ENCODE measurements at regions not wholly inside any gene's neighbourhood (a gene's known extent, or its start where the extent isn't known, plus 50 kb on each side); places are given as distances from the start of the nearest gene placed in this dataset.
"Not testable (repeated sequence)": the region's sequence is repeated elsewhere in the genome, so short reads cannot be mapped to it uniquely, and the experiment has no call there.

- DNase-seq (ENCODE audit: low read depth in 2 of 2) = not testable (repeated sequence)
These were observed 86.4 kb upstream of the LCORL start for GRCh38 chr4:18107848-18108528.

GRCh38 chr4:18106620-18107019, 85.1 kb upstream of the LCORL start:
- peak in 1 of 2 donors; percentile 69 for DNase-seq (ENCODE audit: low read depth in 2 of 2)

- peak in 1 of 2 donors; percentile 58 for DNase-seq (ENCODE audit: low read depth in 2 of 2)
These were observed 83.8 kb upstream of the LCORL start for GRCh38 chr4:18105030-18106011.

- DNase-seq (ENCODE audit: low read depth in 2 of 2) = no peak
These were observed 82.5 kb upstream of the LCORL start for GRCh38 chr4:18103876-18104605.

GRCh38 chr4:18100657-18101056, 79.1 kb upstream of the LCORL start:
- DNase-seq (ENCODE audit: low read depth in 2 of 2) = no peak

GRCh38 chr4:18090447-18090846, 68.9 kb upstream of the LCORL start:
- not testable (repeated sequence) for DNase-seq (ENCODE audit: low read depth in 2 of 2)

- no peak for DNase-seq (ENCODE audit: low read depth in 2 of 2)
These were observed 60.7 kb upstream of the LCORL start for GRCh38 chr4:18082236-18082635.

GRCh38 chr4:18081708-18082107, 60.2 kb upstream of the LCORL start:
- DNase-seq (ENCODE audit: low read depth in 2 of 2) = no peak

- peak in 1 of 2 donors; percentile 11 for DNase-seq (ENCODE audit: low read depth in 2 of 2)
These were observed 56.3 kb upstream of the LCORL start for GRCh38 chr4:18077808-18078207.

GRCh38 chr4:18075823-18076433, 54.4 kb upstream of the LCORL start:
- peak in 1 of 2 donors; percentile 70 for DNase-seq (ENCODE audit: low read depth in 2 of 2)

- DNase-seq (ENCODE audit: low read depth in 2 of 2) = no peak
These were observed 50.3 kb upstream of the LCORL start for GRCh38 chr4:18071894-18072293.

Measured in dermis microvascular lymphatic vessel endothelial cell (primary cell).